Hepatocyte (in vitro differentiated cells): ENCODE measurements at regions not wholly inside any gene's neighbourhood (a gene's known extent, or its start where the extent isn't known, plus 50 kb on each side); places are given as distances from the start of the nearest gene placed in this dataset.

Experiments
- EZH2 ChIP-seq: fragments of 200-600 bp; sonication (generic); IDR thresholded peaks from 2 replicates; pipeline ENCODE4 v1.6.1; 2016; ENCODE audit warnings: antibody characterized with exemption, mild to moderate bottlenecking, borderline replicate concordance
- EZH2phosphoT487 ChIP-seq: fragments of 200-600 bp; sonication (generic); IDR thresholded peaks from one replicate; pipeline ENCODE4 v1.6.1; 2018; ENCODE audit warnings: antibody characterized with exemption, mild to moderate bottlenecking, low read depth, moderate library complexity; ENCODE audit not compliant: unreplicated experiment, severe bottlenecking
- TF ChIP-seq, protein P1 (sequence below): fragments of 200-600 bp; sonication (generic); IDR thresholded peaks from 2 replicates; pipeline ENCODE4 v1.5.1; 2016; ENCODE audit warnings: antibody characterized with exemption, mild to moderate bottlenecking; ENCODE audit not compliant: poor library complexity

GRCh38 chr12:46494424-46494823 is 121.9 kb upstream of the SLC38A2 start:
- TF ChIP-seq, protein P1, sequence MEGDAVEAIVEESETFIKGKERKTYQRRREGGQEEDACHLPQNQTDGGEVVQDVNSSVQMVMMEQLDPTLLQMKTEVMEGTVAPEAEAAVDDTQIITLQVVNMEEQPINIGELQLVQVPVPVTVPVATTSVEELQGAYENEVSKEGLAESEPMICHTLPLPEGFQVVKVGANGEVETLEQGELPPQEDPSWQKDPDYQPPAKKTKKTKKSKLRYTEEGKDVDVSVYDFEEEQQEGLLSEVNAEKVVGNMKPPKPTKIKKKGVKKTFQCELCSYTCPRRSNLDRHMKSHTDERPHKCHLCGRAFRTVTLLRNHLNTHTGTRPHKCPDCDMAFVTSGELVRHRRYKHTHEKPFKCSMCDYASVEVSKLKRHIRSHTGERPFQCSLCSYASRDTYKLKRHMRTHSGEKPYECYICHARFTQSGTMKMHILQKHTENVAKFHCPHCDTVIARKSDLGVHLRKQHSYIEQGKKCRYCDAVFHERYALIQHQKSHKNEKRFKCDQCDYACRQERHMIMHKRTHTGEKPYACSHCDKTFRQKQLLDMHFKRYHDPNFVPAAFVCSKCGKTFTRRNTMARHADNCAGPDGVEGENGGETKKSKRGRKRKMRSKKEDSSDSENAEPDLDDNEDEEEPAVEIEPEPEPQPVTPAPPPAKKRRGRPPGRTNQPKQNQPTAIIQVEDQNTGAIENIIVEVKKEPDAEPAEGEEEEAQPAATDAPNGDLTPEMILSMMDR: no peak
- TF ChIP-seq EZH2: no peak
- no peak for TF ChIP-seq EZH2phosphoT487
